OCI-LY7 (cell line): ENCODE measurements at regions not wholly inside any gene's neighbourhood (a gene's known extent, or its start where the extent isn't known, plus 50 kb on each side); places are given as distances from the start of the nearest gene placed in this dataset.

Experiments used
- BruUV-seq: library from RNA; stranded (reverse); fragments of 400-500 nt; replicated peaks from 2 replicates; lab custom pipeline; 2021; lab: Mats Ljungman, UMichigan
- CTCF ChIA-PET: fragments of 300-600 bp; sonication (Branson Sonifier 250); formaldehyde crosslinking; loops from one replicate; lab custom pipeline; 2022; ENCODE audit warnings: antibody characterized with exemption; ENCODE audit not compliant: unreplicated experiment; lab: Charles Lee
- POLR2A ChIA-PET: fragments of 300-600 bp; sonication (Branson Sonifier 250); formaldehyde crosslinking; loops from one replicate; lab custom pipeline; 2022; ENCODE audit warnings: antibody characterized with exemption; lab: Charles Lee
- DNase-seq: peaks from one replicate; pipeline ENCODE4 v3.0.0-alpha.2; 2015; ENCODE audit warnings: low spot score
- H2AFZ ChIP-seq: fragments of 200-600 bp; sonication (generic), shearing (Covaris generic); 2 replicates; pipeline ENCODE4 v1.6.1; 2014; ENCODE audit warnings: mild to moderate bottlenecking, antibody characterized with exemption, low read length, moderate library complexity
- H3K27ac ChIP-seq: fragments of 200-600 bp; sonication (generic); 2 replicates; pipeline ENCODE4 v1.5.1; 2014; ENCODE audit warnings: mixed run types, low read depth, mild to moderate bottlenecking, moderate library complexity, low read length, inconsistent platforms; ENCODE audit not compliant: poor library complexity, severe bottlenecking
- H3K36me3 ChIP-seq: fragments of 200-600 bp; sonication (generic); 2 replicates; pipeline ENCODE4 v1.6.1; 2014; ENCODE audit warnings: mild to moderate bottlenecking, antibody characterized with exemption, low read length, moderate library complexity, mixed read lengths; ENCODE audit not compliant: insufficient read depth
- H3K4me1 ChIP-seq: fragments of 200-600 bp; sonication (generic); 2 replicates; pipeline ENCODE4 v1.5.1; 2014; ENCODE audit warnings: mild to moderate bottlenecking, low read length; ENCODE audit not compliant: insufficient read depth, poor library complexity, severe bottlenecking
- H3K4me2 ChIP-seq: fragments of 200-600 bp; sonication (generic); 2 replicates; pipeline ENCODE4 v1.6.1; 2014; ENCODE audit warnings: mild to moderate bottlenecking, low read length
- H3K4me3 ChIP-seq: fragments of 200-600 bp; sonication (generic); 2 replicates; pipeline ENCODE4 v1.5.1; 2014; ENCODE audit warnings: mild to moderate bottlenecking, low read depth, low read length; ENCODE audit not compliant: poor library complexity, severe bottlenecking
- H3K79me2 ChIP-seq: fragments of 200-600 bp; sonication (generic); 2 replicates; pipeline ENCODE4 v1.6.1; 2016; ENCODE audit warnings: low read depth, mild to moderate bottlenecking, low read length, moderate library complexity, mixed read lengths; ENCODE audit not compliant: insufficient read depth
- H3K9me2 ChIP-seq: fragments of 200-600 bp; sonication (generic); 2 replicates; pipeline ENCODE4 v1.6.1; 2016; ENCODE audit warnings: mild to moderate bottlenecking, low read length, mixed read lengths; ENCODE audit not compliant: insufficient read depth
- H3K9me3 ChIP-seq: fragments of 200-600 bp; sonication (generic); 2 replicates; pipeline ENCODE4 v1.6.1; 2014; ENCODE audit warnings: mild to moderate bottlenecking, mixed run types, low read length, mixed read lengths
- H4K20me1 ChIP-seq: fragments of 200-600 bp; sonication (generic); 2 replicates; pipeline ENCODE4 v1.6.1; 2014; ENCODE audit warnings: mild to moderate bottlenecking, antibody characterized with exemption, low read length, moderate library complexity, mixed read lengths; ENCODE audit not compliant: insufficient read depth
- EZH2phosphoT487 ChIP-seq: fragments of 200-600 bp; sonication (generic); IDR thresholded peaks from 2 replicates; pipeline ENCODE4 v1.6.1; 2018; ENCODE audit warnings: low read depth, borderline replicate concordance, mild to moderate bottlenecking, mixed run types, antibody characterized with exemption, low read length, moderate library complexity, mixed read lengths
- intact Hi-C: fragments of 100-400 bp; cut with micrococcal nuclease; formaldehyde crosslinking; loops from one replicate; pipeline ENCODE4 v1.10.0; 2022; ENCODE audit not compliant: unreplicated experiment
- TF ChIP-seq, protein P1 (sequence below): fragments of 200-600 bp; sonication (generic); conservative IDR thresholded peaks from 2 replicates; pipeline ENCODE4 v1.5.1; 2014; ENCODE audit warnings: mild to moderate bottlenecking, antibody characterized with exemption, low read length, moderate library complexity, mixed read lengths

DNA sequence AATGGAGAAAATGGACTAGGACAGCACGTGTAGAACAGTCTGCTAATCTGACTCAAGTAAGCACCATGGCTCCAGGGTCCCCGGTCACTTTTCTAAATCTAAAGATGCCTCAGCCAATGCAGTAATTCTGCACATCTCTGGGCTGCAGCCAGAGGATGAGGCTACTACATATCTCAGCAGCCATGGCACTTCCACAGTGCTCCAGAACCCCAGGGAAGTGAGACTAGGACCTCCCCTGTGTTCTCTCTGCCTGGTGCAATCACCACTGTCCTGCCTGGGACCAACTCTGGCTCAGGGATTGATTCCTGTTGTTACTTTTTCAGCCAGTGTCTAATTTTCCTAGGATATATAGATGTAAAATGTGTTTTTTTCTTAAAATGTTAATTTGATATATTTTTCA, 129.4 kb upstream of the TOP3B start:
- CTCF ChIA-PET, result no interaction called here
- Histone ChIP-seq H3K79me2 (no peaks in the 10 kb centered on the region), H3K4me1 (peaks cover 34% of the 10 kb centered on the region), H4K20me1 (no peaks in the 10 kb centered on the region), H2AFZ (peak overlapping the region; percentile 80; the same call in 1 of the 2 replicates), H3K9me2 (no peaks in the 10 kb centered on the region), H3K36me3 (no peaks in the 10 kb centered on the region), H3K9me3 (no peaks in the 10 kb centered on the region), H3K4me3 (no peak overlapping the region), H3K4me2 (peak overlapping the region; percentile 69), H3K27ac (peak overlapping the region; percentile 64)
- BruUV-seq, result no TSS peak
- no peak for DNase-seq
- no peak for TF ChIP-seq EZH2phosphoT487
- TF ChIP-seq, protein P1, sequence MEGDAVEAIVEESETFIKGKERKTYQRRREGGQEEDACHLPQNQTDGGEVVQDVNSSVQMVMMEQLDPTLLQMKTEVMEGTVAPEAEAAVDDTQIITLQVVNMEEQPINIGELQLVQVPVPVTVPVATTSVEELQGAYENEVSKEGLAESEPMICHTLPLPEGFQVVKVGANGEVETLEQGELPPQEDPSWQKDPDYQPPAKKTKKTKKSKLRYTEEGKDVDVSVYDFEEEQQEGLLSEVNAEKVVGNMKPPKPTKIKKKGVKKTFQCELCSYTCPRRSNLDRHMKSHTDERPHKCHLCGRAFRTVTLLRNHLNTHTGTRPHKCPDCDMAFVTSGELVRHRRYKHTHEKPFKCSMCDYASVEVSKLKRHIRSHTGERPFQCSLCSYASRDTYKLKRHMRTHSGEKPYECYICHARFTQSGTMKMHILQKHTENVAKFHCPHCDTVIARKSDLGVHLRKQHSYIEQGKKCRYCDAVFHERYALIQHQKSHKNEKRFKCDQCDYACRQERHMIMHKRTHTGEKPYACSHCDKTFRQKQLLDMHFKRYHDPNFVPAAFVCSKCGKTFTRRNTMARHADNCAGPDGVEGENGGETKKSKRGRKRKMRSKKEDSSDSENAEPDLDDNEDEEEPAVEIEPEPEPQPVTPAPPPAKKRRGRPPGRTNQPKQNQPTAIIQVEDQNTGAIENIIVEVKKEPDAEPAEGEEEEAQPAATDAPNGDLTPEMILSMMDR, result no peak
- intact Hi-C loops, result loop anchor here (1.0 to 5.0 kb wide), 6 partner anchors 44 to 187 kb away; no protein-coding TSS in a partner anchor
- POLR2A ChIA-PET, result interaction anchor here (1.4 to 2.5 kb wide), 5 partner anchors 12 to 93 kb away, joined by 4 to 17 read pairs (median 5); no protein-coding TSS in a partner anchor

DNA sequence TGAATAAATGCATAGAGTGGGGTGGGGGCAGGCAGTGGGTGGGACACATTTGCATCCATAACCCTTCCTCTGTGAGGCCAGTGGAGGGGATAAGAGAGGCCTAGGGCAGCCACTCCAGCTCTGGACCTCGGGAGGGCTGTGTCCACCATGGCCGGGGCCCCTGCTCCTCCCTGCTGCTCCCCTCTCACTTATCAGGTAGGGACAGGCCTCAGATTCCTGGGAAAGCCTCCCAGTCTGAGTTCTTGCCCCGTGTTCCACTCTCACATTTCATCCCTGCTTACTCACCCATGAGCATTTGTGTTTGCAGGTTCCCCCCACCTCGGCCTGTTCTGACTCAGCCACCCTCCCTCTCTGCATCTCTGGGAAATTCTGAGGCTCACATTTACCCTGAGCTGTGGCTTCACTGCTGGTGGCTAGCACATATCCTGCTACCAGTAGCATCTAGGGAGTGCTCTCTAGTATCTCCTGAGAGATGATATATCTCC, 128.7 kb upstream of the TOP3B start:
- no peak for TF ChIP-seq EZH2phosphoT487
- TF ChIP-seq, protein P1, result no peak; the same call in 1 of the 2 replicates
- H3K4me1 ChIP-seq, result peaks cover 34% of the 10 kb centered on the region
- intact Hi-C loops, result loop anchor here (1.0 to 5.0 kb wide), 6 partner anchors 45 to 187 kb away; no protein-coding TSS in a partner anchor
- ChIA-PET CTCF (interaction anchor here (0.6 to 2.0 kb wide), 16 partner anchors 8 to 131 kb away, joined by 3 to 14 read pairs (median 4); no protein-coding TSS in a partner anchor), POLR2A (interaction anchor here (0.7 to 2.5 kb wide), 21 partner anchors 8 to 96 kb away, joined by 3 to 17 read pairs (median 4); no protein-coding TSS in a partner anchor)
- H3K4me3 ChIP-seq, result peak overlapping the region; percentile 38
- H2AFZ ChIP-seq, result peak overlapping the region; percentile 80
- H3K27ac ChIP-seq, result peak overlapping the region; percentile 64
- no peaks in the 10 kb centered on the region for H3K9me3 ChIP-seq
- no TSS peak for BruUV-seq
- no peaks in the 10 kb centered on the region for H3K9me2 ChIP-seq
- no peaks in the 10 kb centered on the region for H4K20me1 ChIP-seq
- peak overlapping the region; percentile 69 for H3K4me2 ChIP-seq
- H3K36me3 ChIP-seq, result no peaks in the 10 kb centered on the region
- peak; percentile 47 for DNase-seq
- no peaks in the 10 kb centered on the region for H3K79me2 ChIP-seq
